Mesendoderm (in vitro differentiated cells): ENCODE measurements at regions not wholly inside any gene's neighbourhood (a gene's known extent, or its start where the extent isn't known, plus 50 kb on each side); places are given as distances from the start of the nearest gene placed in this dataset.

Source experiments
- DNase-seq: peaks from one replicate; pipeline ENCODE4 v3.0.0; 2013
- H2AK5ac ChIP-seq: 2 replicates; pipeline ENCODE4 v1.6.1; 2013; ENCODE audit warnings: low read length, inconsistent platforms
- H2BK120ac ChIP-seq: 2 replicates; pipeline ENCODE4 v1.6.1; 2013; ENCODE audit warnings: low read depth, mild to moderate bottlenecking, low read length, moderate library complexity, mixed read lengths
- H2BK15ac ChIP-seq: replicated peaks from 2 replicates; pipeline ENCODE4 v1.6.1; 2013; ENCODE audit warnings: low read depth, mild to moderate bottlenecking, moderate library complexity
- H2BK5ac ChIP-seq: 2 replicates; pipeline ENCODE4 v1.6.1; 2013; ENCODE audit warnings: low read length, inconsistent platforms
- H3K18ac ChIP-seq: 2 replicates; pipeline ENCODE4 v1.6.1; 2013; ENCODE audit warnings: mild to moderate bottlenecking, low read length, mixed read lengths
- H3K23ac ChIP-seq: one replicate; pipeline ENCODE4 v1.6.1; 2013; ENCODE audit warnings: low read length
- H3K27ac ChIP-seq: 2 replicates; pipeline ENCODE4 v1.5.1; 2013; ENCODE audit warnings: low read depth, mild to moderate bottlenecking, inconsistent platforms, low read length, moderate library complexity
- H3K27me3 ChIP-seq: 2 replicates; pipeline ENCODE4 v1.6.1; 2013; ENCODE audit warnings: low read length, control low read depth, mild to moderate bottlenecking, inconsistent platforms; ENCODE audit not compliant: insufficient read depth, poor library complexity
- H3K36me3 ChIP-seq: 2 replicates; pipeline ENCODE4 v1.6.1; 2013; ENCODE audit warnings: low read length, inconsistent platforms; ENCODE audit not compliant: control insufficient read depth, insufficient read depth
- H3K4ac ChIP-seq: one replicate; pipeline ENCODE4 v1.6.1; 2013; ENCODE audit warnings: low read depth, mild to moderate bottlenecking, low read length, moderate library complexity
- H3K4me1 ChIP-seq: 2 replicates; pipeline ENCODE4 v1.6.1; 2013; ENCODE audit warnings: low read depth, low read length, inconsistent platforms; ENCODE audit not compliant: control insufficient read depth
- H3K4me2 ChIP-seq: 2 replicates; pipeline ENCODE4 v1.6.1; 2013; ENCODE audit warnings: low read length
- H3K4me3 ChIP-seq: 2 replicates; pipeline ENCODE4 v1.5.1; 2013; ENCODE audit warnings: mild to moderate bottlenecking, low read length
- H3K56ac ChIP-seq: one replicate; pipeline ENCODE4 v1.6.1; 2013; ENCODE audit warnings: low read length
- H3K79me1 ChIP-seq: 2 replicates; pipeline ENCODE4 v1.6.1; 2013; ENCODE audit warnings: low read length, inconsistent platforms
- H3K79me2 ChIP-seq: 2 replicates; pipeline ENCODE4 v1.6.1; 2013; ENCODE audit warnings: mild to moderate bottlenecking, low read length; ENCODE audit not compliant: control insufficient read depth, insufficient read depth
- H3K9ac ChIP-seq: 2 replicates; pipeline ENCODE4 v1.6.1; 2013; ENCODE audit warnings: low read length, inconsistent platforms
- H4K5ac ChIP-seq: one replicate; pipeline ENCODE4 v1.6.1; 2013; ENCODE audit warnings: low read length
- H4K8ac ChIP-seq: one replicate; pipeline ENCODE4 v1.6.1; 2013; ENCODE audit warnings: low read depth, mild to moderate bottlenecking, control low read depth, low read length, moderate library complexity
- WGBS: extraction: QIAGEN DNeasy Blood & Tissue Kit; methylation state at CpG from one replicate; pipeline ENCODE4 v1.1.7; 2013; ENCODE audit warnings: low lambda C conversion rate, missing lambda C conversion rate; ENCODE audit not compliant: insufficient coverage; ENCODE audit errors: extremely low coverage; 5-methylcytosine and 5-hydroxymethylcytosine counted together

DNA sequence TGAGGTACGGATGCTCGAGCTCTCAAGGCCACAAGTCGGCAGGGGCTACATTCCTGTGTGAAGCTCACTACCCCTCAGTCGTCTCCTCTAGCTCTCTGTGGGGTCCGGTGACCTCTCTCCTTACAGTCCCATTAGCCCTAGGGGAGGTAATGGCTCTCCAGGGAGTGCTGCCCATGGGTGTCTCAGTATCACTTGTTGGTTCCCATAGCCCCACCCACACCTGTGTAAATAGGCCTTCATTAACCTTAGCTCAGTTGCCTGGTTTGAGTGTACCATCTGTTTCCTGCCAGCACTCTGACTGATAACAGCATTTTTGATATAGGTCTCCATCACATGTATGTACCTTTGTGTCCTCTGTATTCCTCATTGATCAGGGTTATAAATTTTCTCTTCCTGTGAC, 133.2 kb upstream of the KCNJ15 start:
- whole genome bisulfite sequencing, result no CpG with 5 or more reads among the region's 5 CpGs
- no peak overlapping the region for H4K5ac ChIP-seq
- no peak overlapping the region for H3K18ac ChIP-seq
- H3K56ac ChIP-seq, result no peak overlapping the region
- H2BK120ac ChIP-seq, result no peak overlapping the region
- no peaks in the 10 kb centered on the region for H3K36me3 ChIP-seq
- H3K4me1 ChIP-seq, result no peaks in the 10 kb centered on the region
- H3K27me3 ChIP-seq, result no peaks in the 10 kb centered on the region
- H3K9ac ChIP-seq, result no peak overlapping the region
- H3K23ac ChIP-seq, result no peak overlapping the region
- no peak overlapping the region for H3K4me3 ChIP-seq
- DNase-seq, result no peak
- no peaks in the 10 kb centered on the region for H3K79me1 ChIP-seq
- H3K4me2 ChIP-seq, result no peak overlapping the region
- no peak overlapping the region for H2BK15ac ChIP-seq
- no peaks in the 10 kb centered on the region for H3K79me2 ChIP-seq
- no peak overlapping the region for H3K4ac ChIP-seq
- no peak overlapping the region for H3K27ac ChIP-seq
- H2AK5ac ChIP-seq, result no peak overlapping the region
- H2BK5ac ChIP-seq, result no peak overlapping the region
- H4K8ac ChIP-seq, result no peak overlapping the region

- no peaks in the 10 kb centered on the region for H3K4me1 ChIP-seq
- no peak overlapping the region for H3K9ac ChIP-seq
- no peak overlapping the region for H2BK120ac ChIP-seq
- no peak overlapping the region for H3K4me2 ChIP-seq
- no peak overlapping the region for H3K56ac ChIP-seq
- no peaks in the 10 kb centered on the region for H3K27me3 ChIP-seq
- no CpG with 5 or more reads among the region's 8 CpGs for WGBS
- no peak overlapping the region for H3K4ac ChIP-seq
- peak; percentile 71 for DNase-seq
- H4K5ac ChIP-seq, result no peak overlapping the region
- no peak overlapping the region for H4K8ac ChIP-seq
- no peak overlapping the region for H3K4me3 ChIP-seq
- no peaks in the 10 kb centered on the region for H3K36me3 ChIP-seq
- H3K79me2 ChIP-seq, result no peaks in the 10 kb centered on the region
- H3K23ac ChIP-seq, result no peak overlapping the region
- H2BK5ac ChIP-seq, result no peak overlapping the region
- H2BK15ac ChIP-seq, result no peak overlapping the region
- no peak overlapping the region for H3K27ac ChIP-seq
- H3K79me1 ChIP-seq, result no peaks in the 10 kb centered on the region
- H3K18ac ChIP-seq, result no peak overlapping the region
- H2AK5ac ChIP-seq, result no peak overlapping the region
These were observed 130.0 kb upstream of the KCNJ15 start for GRCh38 chr21:38126666-38127303.

DNA sequence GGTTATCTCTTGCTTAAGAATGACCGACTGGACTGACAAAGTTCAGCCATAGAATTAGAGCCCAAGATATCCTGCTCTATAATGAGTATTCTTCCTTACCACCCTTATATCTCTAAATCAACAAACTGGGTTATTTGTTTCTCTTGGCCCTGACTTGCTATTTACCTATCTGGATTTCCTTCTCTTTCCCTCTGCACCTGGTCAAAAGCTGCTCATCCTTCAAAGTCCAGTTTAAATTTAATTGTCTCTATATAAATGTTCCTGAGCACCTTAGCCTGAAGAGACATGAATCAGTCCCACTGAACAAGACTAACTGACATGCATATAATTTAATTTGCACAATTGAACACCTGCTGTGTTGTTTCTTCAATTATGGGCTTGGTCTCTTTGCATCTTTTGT, 127.1 kb upstream of the KCNJ15 start:
- Histone ChIP-seq H3K4me3 (no peak overlapping the region), H2BK5ac (no peak overlapping the region), H3K4me1 (no peaks in the 10 kb centered on the region), H3K27me3 (no peaks in the 10 kb centered on the region), H3K36me3 (no peaks in the 10 kb centered on the region), H3K4ac (no peak overlapping the region), H3K27ac (no peak overlapping the region), H3K4me2 (no peak overlapping the region), H3K56ac (no peak overlapping the region), H3K23ac (no peak overlapping the region), H2AK5ac (no peak overlapping the region), H3K79me1 (no peaks in the 10 kb centered on the region), H3K9ac (no peak overlapping the region), H2BK15ac (no peak overlapping the region), H3K79me2 (no peaks in the 10 kb centered on the region), H2BK120ac (no peak overlapping the region), H4K8ac (no peak overlapping the region), H4K5ac (no peak overlapping the region), H3K18ac (no peak overlapping the region)
- WGBS, result no CpG with 5 or more reads among the region's 1 CpG
- no peak for DNase-seq

DNA sequence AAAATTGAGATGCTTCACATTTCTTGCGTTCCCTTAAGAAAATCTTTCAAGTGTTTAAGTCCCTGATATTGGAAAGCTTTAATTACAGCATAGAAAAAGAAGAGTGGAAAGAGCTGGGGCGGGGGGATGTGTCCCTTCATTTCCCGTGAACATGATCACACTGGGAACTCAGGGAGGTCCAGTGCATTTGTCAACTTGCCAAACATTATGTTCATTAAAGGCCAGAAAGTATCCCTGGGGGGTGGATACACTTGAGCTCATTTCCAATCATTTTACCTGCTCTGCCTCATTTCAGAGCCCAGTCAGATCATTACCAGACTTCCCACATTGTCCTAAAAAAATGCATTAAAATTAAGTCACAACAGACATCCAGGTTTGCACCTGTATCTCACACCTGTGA, 123.6 kb upstream of the KCNJ15 start:
- H2BK120ac ChIP-seq, result no peak overlapping the region
- H2AK5ac ChIP-seq, result no peak overlapping the region
- H3K27ac ChIP-seq, result no peak overlapping the region
- H4K8ac ChIP-seq, result no peak overlapping the region
- H3K27me3 ChIP-seq, result no peaks in the 10 kb centered on the region
- no CpG with 5 or more reads among the region's 3 CpGs for WGBS
- H2BK5ac ChIP-seq, result no peak overlapping the region
- no peak for DNase-seq
- no peak overlapping the region for H3K23ac ChIP-seq
- H3K79me2 ChIP-seq, result no peaks in the 10 kb centered on the region
- no peak overlapping the region for H3K9ac ChIP-seq
- H3K18ac ChIP-seq, result no peak overlapping the region
- no peak overlapping the region for H2BK15ac ChIP-seq
- H3K36me3 ChIP-seq, result no peaks in the 10 kb centered on the region
- H3K56ac ChIP-seq, result no peak overlapping the region
- no peaks in the 10 kb centered on the region for H3K4me1 ChIP-seq
- H3K4ac ChIP-seq, result no peak overlapping the region
- H3K4me2 ChIP-seq, result no peak overlapping the region
- H3K4me3 ChIP-seq, result no peak overlapping the region
- H3K79me1 ChIP-seq, result no peaks in the 10 kb centered on the region
- H4K5ac ChIP-seq, result no peak overlapping the region

- Histone ChIP-seq H3K4ac (no peak overlapping the region), H3K36me3 (no peaks in the 10 kb centered on the region), H3K79me1 (no peaks in the 10 kb centered on the region), H3K9ac (no peak overlapping the region), H3K4me1 (no peaks in the 10 kb centered on the region), H2AK5ac (no peak overlapping the region), H3K56ac (no peak overlapping the region), H3K4me3 (no peak overlapping the region), H3K23ac (no peak overlapping the region), H2BK5ac (no peak overlapping the region), H4K8ac (no peak overlapping the region), H3K27me3 (no peaks in the 10 kb centered on the region), H3K18ac (no peak overlapping the region), H3K27ac (no peak overlapping the region), H2BK120ac (no peak overlapping the region), H3K79me2 (no peaks in the 10 kb centered on the region), H4K5ac (no peak overlapping the region), H2BK15ac (no peak overlapping the region), H3K4me2 (no peak overlapping the region)
- no CpG with 5 or more reads among the region's 3 CpGs for WGBS
- no peak for DNase-seq
These were observed 122.5 kb upstream of the KCNJ15 start for GRCh38 chr21:38134084-38134873.

DNA sequence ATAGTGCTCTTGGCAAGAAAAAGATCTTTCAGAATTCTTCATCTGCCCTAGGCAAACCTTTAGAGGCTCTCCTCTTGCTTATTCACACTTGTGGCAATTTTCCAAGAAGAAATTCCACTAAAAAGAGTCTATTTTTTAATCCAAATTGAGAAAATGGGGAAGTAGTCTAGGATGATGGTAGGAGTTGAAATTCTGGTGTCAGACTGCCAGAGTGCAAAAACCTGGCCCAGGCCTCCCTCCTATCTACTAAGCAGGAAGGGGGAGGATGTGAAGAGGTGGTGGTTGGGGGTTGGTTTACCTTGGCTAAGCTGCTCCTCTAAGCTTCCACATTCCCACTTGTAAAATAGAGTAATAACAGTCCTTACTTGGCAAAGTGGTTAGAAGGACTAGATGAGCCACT, 120.6 kb upstream of the KCNJ15 start:
- no peak for DNase-seq
- Histone ChIP-seq H3K27me3 (no peaks in the 10 kb centered on the region), H3K23ac (no peak overlapping the region), H3K4me2 (no peak overlapping the region), H2BK5ac (no peak overlapping the region), H3K27ac (no peak overlapping the region), H4K5ac (no peak overlapping the region), H4K8ac (no peak overlapping the region), H3K79me1 (no peaks in the 10 kb centered on the region), H3K4me3 (no peak overlapping the region), H3K18ac (no peak overlapping the region), H2BK120ac (no peak overlapping the region), H3K4me1 (peaks cover 2% of the 10 kb centered on the region), H3K4ac (no peak overlapping the region), H3K9ac (no peak overlapping the region), H3K56ac (no peak overlapping the region), H2BK15ac (no peak overlapping the region), H3K36me3 (no peaks in the 10 kb centered on the region), H2AK5ac (no peak overlapping the region), H3K79me2 (no peaks in the 10 kb centered on the region)
